ENCODE measurements at regions not wholly inside any gene's neighbourhood (a gene's known extent, or its start where the extent isn't known, plus 50 kb on each side); places are given as distances from the start of the nearest gene placed in this dataset.

DNA sequence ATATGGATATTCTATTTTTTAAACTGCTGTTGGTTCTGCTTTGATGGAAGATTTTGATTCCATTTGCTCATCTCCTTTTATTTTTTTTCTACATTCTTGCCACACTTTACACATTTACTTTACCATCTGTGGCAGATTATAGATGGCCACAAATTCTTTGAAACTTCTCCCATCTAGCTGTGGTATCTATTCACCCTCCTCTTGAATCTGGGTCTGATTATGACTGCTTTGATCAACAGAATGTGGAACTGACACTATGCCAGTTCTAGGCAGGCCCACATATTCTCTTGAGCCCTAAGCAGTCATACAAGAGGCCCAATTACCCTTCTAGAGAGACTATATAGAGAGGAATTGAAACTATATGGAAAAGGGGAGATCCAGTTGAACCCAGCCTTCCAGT, 439.0 kb upstream of the PTGER4 start:
- TF ChIP-seq, protein P1, sequence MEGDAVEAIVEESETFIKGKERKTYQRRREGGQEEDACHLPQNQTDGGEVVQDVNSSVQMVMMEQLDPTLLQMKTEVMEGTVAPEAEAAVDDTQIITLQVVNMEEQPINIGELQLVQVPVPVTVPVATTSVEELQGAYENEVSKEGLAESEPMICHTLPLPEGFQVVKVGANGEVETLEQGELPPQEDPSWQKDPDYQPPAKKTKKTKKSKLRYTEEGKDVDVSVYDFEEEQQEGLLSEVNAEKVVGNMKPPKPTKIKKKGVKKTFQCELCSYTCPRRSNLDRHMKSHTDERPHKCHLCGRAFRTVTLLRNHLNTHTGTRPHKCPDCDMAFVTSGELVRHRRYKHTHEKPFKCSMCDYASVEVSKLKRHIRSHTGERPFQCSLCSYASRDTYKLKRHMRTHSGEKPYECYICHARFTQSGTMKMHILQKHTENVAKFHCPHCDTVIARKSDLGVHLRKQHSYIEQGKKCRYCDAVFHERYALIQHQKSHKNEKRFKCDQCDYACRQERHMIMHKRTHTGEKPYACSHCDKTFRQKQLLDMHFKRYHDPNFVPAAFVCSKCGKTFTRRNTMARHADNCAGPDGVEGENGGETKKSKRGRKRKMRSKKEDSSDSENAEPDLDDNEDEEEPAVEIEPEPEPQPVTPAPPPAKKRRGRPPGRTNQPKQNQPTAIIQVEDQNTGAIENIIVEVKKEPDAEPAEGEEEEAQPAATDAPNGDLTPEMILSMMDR (IDR thresholded peaks at IDR 0.05; ENCODE audit: insufficient read depth, low read length, poor library complexity, severe bottlenecking): no peak
- Histone ChIP-seq H3K36me3 (ENCODE audit: control insufficient read depth, insufficient read depth, low read length) (no peaks in the 10 kb centered on the region), H3K4me3 (ENCODE audit: low read depth, low read length) (no peak overlapping the region), H3K27me3 (ENCODE audit: control insufficient read depth, insufficient read depth, low read length) (no peaks in the 10 kb centered on the region)
- no peak for DNase-seq (ENCODE audit: low read depth)

DNA sequence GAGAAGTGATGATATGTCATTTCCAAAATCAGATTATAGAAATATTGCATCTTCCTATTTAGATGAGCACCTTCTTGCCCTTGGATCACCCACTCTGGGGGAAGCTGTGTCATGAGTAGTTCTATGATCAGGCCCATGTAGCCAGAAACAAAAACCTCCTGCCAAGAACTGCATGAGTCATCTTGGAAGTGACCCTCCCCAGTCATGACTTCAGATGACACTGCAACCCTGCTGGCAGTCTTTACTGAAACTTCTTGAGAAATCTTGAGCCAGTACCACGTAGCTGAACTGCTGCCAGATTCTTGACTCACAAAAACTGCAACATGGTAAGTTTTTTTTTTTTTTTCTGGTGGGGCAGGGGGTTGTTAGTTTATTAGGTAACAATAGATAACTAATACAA, 439.6 kb upstream of the PTGER4 start:
- no peak overlapping the region for H3K4me3 ChIP-seq (ENCODE audit: low read depth, low read length)
- DNase-seq (ENCODE audit: low read depth): no peak

DNA sequence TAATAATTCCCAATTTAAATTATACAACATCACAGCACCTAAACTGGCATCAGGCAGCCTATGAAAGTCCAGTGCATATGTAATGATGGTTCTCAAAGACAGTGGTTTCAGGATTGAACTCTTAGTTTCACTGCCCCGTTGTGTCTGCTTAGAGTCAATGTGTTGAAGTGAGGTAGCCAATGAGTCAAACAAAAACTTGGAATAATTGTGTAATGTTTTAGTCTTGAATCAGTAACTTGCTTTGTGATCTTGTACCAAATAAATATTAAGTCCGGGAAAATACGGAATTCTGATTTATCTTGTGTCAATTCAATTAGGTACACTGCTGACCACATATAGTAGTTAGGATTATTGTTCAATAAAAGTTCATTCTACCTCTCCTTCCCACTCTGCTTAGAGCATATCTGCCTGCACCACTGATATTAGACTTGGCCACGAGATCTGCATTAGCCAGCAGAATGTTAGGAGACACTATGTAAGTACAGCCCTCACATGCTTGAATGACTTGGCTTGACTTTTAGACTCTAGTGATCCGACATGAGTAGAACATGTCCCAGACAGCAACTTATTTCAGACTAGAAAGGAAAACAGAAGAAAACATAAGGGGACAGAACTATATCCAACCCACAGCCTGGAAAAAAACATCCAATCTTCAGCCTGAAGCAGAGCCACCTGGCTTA, 441.5 kb upstream of the PTGER4 start:
- TF ChIP-seq, protein P1 (IDR thresholded peaks at IDR 0.05; ENCODE audit: insufficient read depth, low read length, poor library complexity, severe bottlenecking): no peak
- DNase-seq (ENCODE audit: low read depth): no peak

More for the DNA sequence above, 439.6 kb upstream of the PTGER4 start:
- H3K36me3 ChIP-seq (ENCODE audit: control insufficient read depth, insufficient read depth, low read length): no peaks in the 10 kb centered on the region
- TF ChIP-seq, protein P1 (IDR thresholded peaks at IDR 0.05; ENCODE audit: insufficient read depth, low read length, poor library complexity, severe bottlenecking): no peak
- H3K27me3 ChIP-seq (ENCODE audit: control insufficient read depth, insufficient read depth, low read length): no peaks in the 10 kb centered on the region

DNA sequence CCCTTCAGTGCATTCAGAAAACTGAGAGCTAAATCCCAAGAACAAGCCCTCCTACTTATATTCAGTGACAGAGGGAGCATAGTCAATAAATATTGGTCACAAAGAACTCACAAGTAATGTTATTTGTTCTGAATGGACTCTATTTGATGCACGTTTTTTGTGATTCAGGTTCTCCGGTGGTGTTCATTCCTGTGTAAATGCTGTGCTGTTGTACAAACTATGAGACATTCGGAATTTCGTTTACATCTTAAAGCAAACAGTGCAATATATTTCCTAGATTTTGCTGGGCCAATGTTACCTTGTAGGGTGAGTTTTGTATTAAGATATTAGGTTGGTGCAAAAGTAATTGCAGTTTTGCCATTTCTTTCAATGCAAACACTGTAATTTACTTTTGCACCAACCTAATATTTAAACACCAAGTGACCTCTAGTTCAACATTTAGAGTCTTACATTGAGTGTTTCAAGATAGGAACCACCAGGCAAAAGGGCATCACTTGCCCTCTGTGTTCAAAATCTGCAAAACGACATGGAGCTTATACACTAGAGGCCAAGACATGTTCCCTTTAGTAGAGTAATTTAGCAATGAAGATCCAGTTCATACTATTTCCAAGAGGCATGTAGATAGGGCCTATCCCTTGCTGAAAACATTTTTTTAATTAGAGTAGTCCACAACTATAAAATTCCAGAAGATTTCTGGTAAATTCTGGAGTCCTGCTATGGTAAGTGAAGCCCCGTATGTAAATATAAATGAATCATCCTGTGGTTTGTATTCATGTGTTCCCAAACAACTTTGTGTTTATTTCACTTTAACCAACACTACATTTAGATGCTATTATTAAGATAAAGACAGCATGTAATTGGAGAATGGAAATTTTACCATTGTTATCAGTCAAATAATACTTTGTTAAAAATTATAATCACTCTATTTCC, 444.0 kb upstream of the PTGER4 start:
- Histone ChIP-seq H3K36me3 (ENCODE audit: control insufficient read depth, insufficient read depth, low read length) (no peaks in the 10 kb centered on the region), H3K27me3 (ENCODE audit: control insufficient read depth, insufficient read depth, low read length) (no peaks in the 10 kb centered on the region), H3K4me3 (ENCODE audit: low read depth, low read length) (no peak overlapping the region)
- TF ChIP-seq, protein P1 (IDR thresholded peaks at IDR 0.05; ENCODE audit: insufficient read depth, low read length, poor library complexity, severe bottlenecking): no peak
- no peak for DNase-seq (ENCODE audit: low read depth)

More for the DNA sequence above, 441.5 kb upstream of the PTGER4 start:
- no peaks in the 10 kb centered on the region for H3K27me3 ChIP-seq (ENCODE audit: control insufficient read depth, insufficient read depth, low read length)
- H3K36me3 ChIP-seq (ENCODE audit: control insufficient read depth, insufficient read depth, low read length): no peaks in the 10 kb centered on the region
- H3K4me3 ChIP-seq (ENCODE audit: low read depth, low read length): no peak overlapping the region

DNA sequence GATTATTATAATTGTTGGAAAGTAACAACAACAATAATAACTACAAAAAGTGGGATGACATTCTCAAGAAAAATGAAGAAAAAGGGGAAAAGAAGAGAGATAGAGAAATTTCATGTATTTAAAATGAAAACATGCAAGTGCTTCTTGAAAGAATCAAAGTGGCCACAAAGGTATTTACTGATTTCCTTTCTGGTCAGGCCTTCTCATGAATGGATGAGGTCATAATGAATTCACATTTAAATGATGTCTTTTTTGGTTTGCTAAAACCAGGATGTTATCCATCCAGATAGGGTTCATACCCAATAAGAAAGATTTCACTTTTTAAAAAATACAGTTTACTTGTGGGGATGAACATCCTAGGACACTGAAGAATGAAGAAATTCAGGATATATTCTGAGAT, 446.4 kb upstream of the PTGER4 start:
- Histone ChIP-seq H3K36me3 (ENCODE audit: control insufficient read depth, insufficient read depth, low read length) (no peaks in the 10 kb centered on the region), H3K27me3 (ENCODE audit: control insufficient read depth, insufficient read depth, low read length) (no peaks in the 10 kb centered on the region), H3K4me3 (ENCODE audit: low read depth, low read length) (no peak overlapping the region)
- TF ChIP-seq, protein P1 (IDR thresholded peaks at IDR 0.05; ENCODE audit: insufficient read depth, low read length, poor library complexity, severe bottlenecking): no peak
- DNase-seq (ENCODE audit: low read depth): no peak

All from kidney epithelial cell (primary cell).